Tongue (tissue), 1 donor: ENCODE measurements at regions not wholly inside any gene's neighbourhood (a gene's known extent, or its start where the extent isn't known, plus 50 kb on each side); places are given as distances from the start of the nearest gene placed in this dataset.

ENCODE experiments used
- DNase-seq: peaks from one replicate; pipeline ENCODE4 v3.0.0-alpha.2; 2015

- no peak for DNase-seq
Observed at GRCh38 chr21:16663436-16663835, 849.4 kb upstream of the CXADR start.

- DNase-seq, result no peak
Observed at GRCh38 chr21:16667395-16667794, 845.4 kb upstream of the CXADR start.

GRCh38 chr21:16674949-16675348 lies 837.9 kb upstream of the CXADR start:
- DNase-seq, result no peak

- DNase-seq, result no peak
Observed at GRCh38 chr21:16676391-16676790, 836.5 kb upstream of the CXADR start.

- DNase-seq, result peak; percentile 12
Observed at GRCh38 chr21:16678429-16679160, 834.2 kb upstream of the CXADR start.

GRCh38 chr21:16695074-16695473 lies 817.8 kb upstream of the CXADR start:
- DNase-seq, result no peak

GRCh38 chr21:16707274-16707673 lies 805.6 kb upstream of the CXADR start:
- no peak for DNase-seq

GRCh38 chr21:16708101-16708835 lies 804.6 kb upstream of the CXADR start:
- DNase-seq, result no peak

- peak; percentile 50 for DNase-seq
Observed at GRCh38 chr21:16709866-16710550, 802.8 kb upstream of the CXADR start.

- no peak for DNase-seq
Observed at GRCh38 chr21:16711757-16712156, 801.1 kb upstream of the CXADR start.

- DNase-seq, result no peak
Observed at GRCh38 chr21:16713331-16714117, 799.3 kb upstream of the CXADR start.

- DNase-seq, result no peak
Observed at GRCh38 chr21:16740511-16740910, 772.3 kb upstream of the CXADR start.

GRCh38 chr21:16741141-16741665 lies 771.6 kb upstream of the CXADR start:
- DNase-seq, result no peak

- DNase-seq, result peak; percentile 64
Observed at GRCh38 chr21:16742131-16742641, 770.7 kb upstream of the CXADR start.

GRCh38 chr21:16742741-16743140 lies 770.1 kb upstream of the CXADR start:
- no peak for DNase-seq

GRCh38 chr21:16743317-16743716 lies 769.5 kb upstream of the CXADR start:
- DNase-seq, result no peak

- no peak for DNase-seq
Observed at GRCh38 chr21:16750926-16751325, 761.9 kb upstream of the CXADR start.

GRCh38 chr21:16751695-16752474 lies 761.0 kb upstream of the CXADR start:
- DNase-seq, result peak; percentile 10

- no peak for DNase-seq
Observed at GRCh38 chr21:16752475-16752857, 760.4 kb upstream of the CXADR start.

GRCh38 chr21:16755061-16755460 lies 757.8 kb upstream of the CXADR start:
- no peak for DNase-seq

GRCh38 chr21:16767201-16767600 lies 745.6 kb upstream of the CXADR start:
- DNase-seq, result no peak
